GM20000 (cell line): ENCODE measurements at regions not wholly inside any gene's neighbourhood (a gene's known extent, or its start where the extent isn't known, plus 50 kb on each side); places are given as distances from the start of the nearest gene placed in this dataset.

Experiments used
- DNase-seq: peaks from one replicate; pipeline ENCODE4 v3.0.0; 2012; ENCODE audit warnings: low spot score
- CTCF ChIP-seq: IDR thresholded peaks from 2 replicates; pipeline ENCODE4 v1.5.1; 2012; ENCODE audit warnings: mild to moderate bottlenecking, control low read depth; ENCODE audit errors: extremely low read depth, missing control alignments

DNA sequence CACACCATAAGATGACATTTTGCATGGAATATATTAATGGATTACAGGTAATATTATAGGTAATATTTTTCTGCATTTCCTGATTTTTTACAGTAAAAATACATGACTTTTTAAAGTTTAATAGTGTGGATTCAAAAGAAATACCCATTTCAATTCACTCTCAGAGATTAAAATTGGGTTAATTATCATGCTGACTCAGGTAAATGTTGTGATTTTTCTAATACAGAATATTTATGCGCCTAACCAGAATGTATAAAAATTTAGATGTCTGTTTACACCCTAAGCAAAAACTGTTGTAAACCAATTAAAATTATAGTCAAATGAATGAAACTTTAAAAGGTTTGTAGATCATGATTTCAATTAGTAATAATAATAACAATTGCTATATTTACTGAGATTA is 117.2 kb upstream of the FLRT2 start:
- DNase-seq = no peak

GRCh38 chr14:85413836-85414526 is 116.0 kb upstream of the FLRT2 start:
- TF ChIP-seq CTCF = no peak
- no peak for DNase-seq

More for the DNA sequence above, 117.2 kb upstream of the FLRT2 start:
- TF ChIP-seq CTCF = no peak

GRCh38 chr14:85415015-85415712 is 114.8 kb upstream of the FLRT2 start:
- TF ChIP-seq CTCF = no peak
- no peak for DNase-seq

DNA sequence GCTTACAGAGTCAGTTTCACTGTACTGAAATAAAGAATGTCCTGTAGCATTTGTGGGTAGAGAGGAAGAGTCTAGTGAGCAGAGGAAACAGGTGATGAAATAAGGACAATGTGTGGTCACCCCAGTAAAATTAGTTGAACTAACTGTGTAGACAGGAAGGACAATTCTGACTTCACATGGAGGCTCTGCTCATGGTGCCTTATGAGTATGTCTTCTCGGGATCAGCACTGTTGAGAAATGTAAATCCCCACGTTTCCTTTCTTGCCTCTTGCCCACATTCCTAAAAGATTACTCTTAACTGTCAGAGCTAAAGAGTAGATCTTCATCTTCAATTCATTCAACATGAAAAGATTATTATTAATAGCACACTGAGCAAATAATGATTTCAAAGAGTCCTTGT is 113.2 kb upstream of the FLRT2 start:
- DNase-seq = no peak
- TF ChIP-seq CTCF = no peak

DNA sequence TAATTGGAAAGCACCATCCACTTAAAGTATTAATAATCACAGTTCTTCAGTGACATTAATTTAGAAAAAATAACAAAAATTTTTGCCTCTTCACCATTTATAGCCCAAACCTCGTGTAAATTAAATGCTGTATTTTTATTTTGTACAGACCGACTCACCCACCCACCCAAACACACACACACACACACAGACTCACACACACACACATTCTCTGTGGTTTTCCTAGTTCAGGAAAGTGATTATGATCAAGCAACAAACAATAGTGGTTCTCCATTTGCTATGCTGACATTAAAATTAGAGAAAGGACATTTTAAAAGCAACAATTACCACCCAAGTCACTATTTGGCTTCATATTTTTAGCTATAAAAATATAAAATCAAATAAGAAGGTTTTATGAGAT is 112.5 kb upstream of the FLRT2 start:
- no peak for TF ChIP-seq CTCF
- no peak for DNase-seq

DNA sequence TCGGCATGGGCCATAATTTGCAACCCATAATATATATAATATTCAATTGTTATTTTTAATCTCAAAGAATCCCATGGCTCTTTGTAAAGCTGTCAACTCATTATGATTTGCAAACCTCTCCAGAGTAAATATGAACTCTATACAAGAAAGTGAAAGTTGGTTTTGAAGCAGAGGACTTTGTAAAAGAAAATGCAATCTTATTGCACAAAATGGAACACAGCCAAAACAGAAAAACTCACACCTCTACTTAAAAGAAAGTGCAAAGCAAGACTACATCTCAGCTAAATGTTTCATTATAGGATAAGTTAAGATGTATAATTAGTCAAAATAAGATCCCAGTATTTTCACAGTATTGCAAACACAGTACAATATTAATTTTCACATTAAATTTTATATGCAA is 111.2 kb upstream of the FLRT2 start:
- DNase-seq = no peak
- TF ChIP-seq CTCF = no peak

DNA sequence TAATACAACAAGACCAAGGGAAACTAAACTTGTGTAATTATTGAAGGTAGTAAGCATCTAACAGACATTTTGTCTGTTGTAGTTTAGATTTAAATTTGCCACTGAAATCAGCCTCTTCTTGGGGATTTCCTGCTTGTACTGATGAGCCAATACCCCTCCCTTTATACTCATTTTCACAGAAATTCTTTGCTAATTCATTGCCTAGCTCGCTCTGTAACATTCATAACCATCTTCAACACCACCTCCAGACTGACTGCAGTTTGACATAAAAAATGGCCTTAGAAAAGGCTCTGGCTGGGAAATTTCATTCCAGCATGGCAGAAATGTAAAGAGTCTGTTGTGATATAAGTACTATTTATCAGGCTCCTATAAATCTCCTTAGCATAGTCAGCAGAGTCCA is 109.7 kb upstream of the FLRT2 start:
- TF ChIP-seq CTCF = no peak
- no peak for DNase-seq
